Osteoblast (primary cell): ENCODE measurements at regions not wholly inside any gene's neighbourhood (a gene's known extent, or its start where the extent isn't known, plus 50 kb on each side); places are given as distances from the start of the nearest gene placed in this dataset.

Experiments used
- DNase-seq: peaks from one replicate; pipeline ENCODE4 v3.0.0; 2011; ENCODE audit warnings: low spot score, mixed read lengths; ENCODE audit not compliant: insufficient read length; ENCODE audit errors: missing footprints
- H2AFZ ChIP-seq: 2 replicates; pipeline ENCODE4 v1.6.0; 2011; ENCODE audit warnings: mild to moderate bottlenecking, low read length
- H3K27ac ChIP-seq: 2 replicates; pipeline ENCODE4 v1.5.1; 2011; ENCODE audit warnings: mild to moderate bottlenecking, low read depth, low read length, moderate library complexity
- H3K27me3 ChIP-seq: 2 replicates; pipeline ENCODE4 v1.6.0; 2012; ENCODE audit warnings: mild to moderate bottlenecking, control low read depth, inconsistent platforms, low read length, moderate library complexity; ENCODE audit not compliant: insufficient read depth
- H3K36me3 ChIP-seq: 2 replicates; pipeline ENCODE4 v1.5.1; 2011; ENCODE audit warnings: mild to moderate bottlenecking, low read length, control low read depth, moderate library complexity; ENCODE audit not compliant: insufficient read depth
- H3K4me1 ChIP-seq: 2 replicates; pipeline ENCODE4 v1.5.1; 2011; ENCODE audit warnings: mild to moderate bottlenecking, low read length, control low read depth, moderate library complexity; ENCODE audit not compliant: insufficient read depth
- H3K4me2 ChIP-seq: 2 replicates; pipeline ENCODE4 v1.6.0; 2011; ENCODE audit warnings: mild to moderate bottlenecking, low read length; ENCODE audit not compliant: insufficient read depth
- H3K4me3 ChIP-seq: fragments of 200-600 bp; sonication (generic); 3 replicates; pipeline ENCODE4 v1.5.1; 2012; ENCODE audit warnings: mild to moderate bottlenecking, low read length, inconsistent platforms; ENCODE audit not compliant: insufficient read depth
- H3K79me2 ChIP-seq: 2 replicates; pipeline ENCODE4 v1.6.0; 2012; ENCODE audit warnings: mild to moderate bottlenecking, low read length, control low read depth, inconsistent platforms; ENCODE audit not compliant: insufficient read depth
- H3K9me3 ChIP-seq: 2 replicates; pipeline ENCODE4 v1.5.1; 2011; ENCODE audit warnings: low read depth, low read length, control low read depth
- H4K20me1 ChIP-seq: 2 replicates; pipeline ENCODE4 v1.6.0; 2012; ENCODE audit warnings: mild to moderate bottlenecking, low read length, control low read depth; ENCODE audit not compliant: insufficient read depth
- TF ChIP-seq, protein P1 (sequence below): IDR thresholded peaks from 2 replicates; pipeline ENCODE4 v1.5.1; 2011; ENCODE audit warnings: mild to moderate bottlenecking, low read depth, low read length, moderate library complexity; ENCODE audit errors: extremely low read depth

DNA sequence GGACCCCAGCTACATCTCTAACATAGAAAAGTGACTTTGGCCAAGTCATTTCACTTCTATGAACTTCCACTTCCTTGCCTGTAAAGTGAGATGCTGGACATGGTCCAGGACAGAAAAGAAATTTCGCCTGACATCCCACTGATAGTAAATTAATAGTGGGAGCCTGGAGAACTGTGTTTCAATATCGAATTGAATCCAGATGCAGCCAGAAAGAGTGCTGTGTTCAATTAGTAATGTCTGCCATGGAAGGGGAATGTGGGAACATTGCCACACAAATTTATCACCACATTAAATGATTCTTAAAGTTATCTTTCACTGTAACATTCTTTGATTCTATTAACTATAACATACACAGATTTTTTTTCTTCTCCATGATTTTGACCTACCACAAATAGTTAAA is 255.0 kb downstream of the HACE1 start:
- Histone ChIP-seq H3K4me1 (no peaks in the 10 kb centered on the region), H3K27me3 (no peaks in the 10 kb centered on the region), H3K27ac (no peak overlapping the region), H3K4me3 (no peak overlapping the region), H3K36me3 (no peaks in the 10 kb centered on the region), H3K9me3 (no peaks in the 10 kb centered on the region), H2AFZ (no peak overlapping the region), H3K4me2 (no peak overlapping the region), H4K20me1 (no peaks in the 10 kb centered on the region), H3K79me2 (no peaks in the 10 kb centered on the region)
- TF ChIP-seq, protein P1, sequence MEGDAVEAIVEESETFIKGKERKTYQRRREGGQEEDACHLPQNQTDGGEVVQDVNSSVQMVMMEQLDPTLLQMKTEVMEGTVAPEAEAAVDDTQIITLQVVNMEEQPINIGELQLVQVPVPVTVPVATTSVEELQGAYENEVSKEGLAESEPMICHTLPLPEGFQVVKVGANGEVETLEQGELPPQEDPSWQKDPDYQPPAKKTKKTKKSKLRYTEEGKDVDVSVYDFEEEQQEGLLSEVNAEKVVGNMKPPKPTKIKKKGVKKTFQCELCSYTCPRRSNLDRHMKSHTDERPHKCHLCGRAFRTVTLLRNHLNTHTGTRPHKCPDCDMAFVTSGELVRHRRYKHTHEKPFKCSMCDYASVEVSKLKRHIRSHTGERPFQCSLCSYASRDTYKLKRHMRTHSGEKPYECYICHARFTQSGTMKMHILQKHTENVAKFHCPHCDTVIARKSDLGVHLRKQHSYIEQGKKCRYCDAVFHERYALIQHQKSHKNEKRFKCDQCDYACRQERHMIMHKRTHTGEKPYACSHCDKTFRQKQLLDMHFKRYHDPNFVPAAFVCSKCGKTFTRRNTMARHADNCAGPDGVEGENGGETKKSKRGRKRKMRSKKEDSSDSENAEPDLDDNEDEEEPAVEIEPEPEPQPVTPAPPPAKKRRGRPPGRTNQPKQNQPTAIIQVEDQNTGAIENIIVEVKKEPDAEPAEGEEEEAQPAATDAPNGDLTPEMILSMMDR = no peak
- no peak for DNase-seq

DNA sequence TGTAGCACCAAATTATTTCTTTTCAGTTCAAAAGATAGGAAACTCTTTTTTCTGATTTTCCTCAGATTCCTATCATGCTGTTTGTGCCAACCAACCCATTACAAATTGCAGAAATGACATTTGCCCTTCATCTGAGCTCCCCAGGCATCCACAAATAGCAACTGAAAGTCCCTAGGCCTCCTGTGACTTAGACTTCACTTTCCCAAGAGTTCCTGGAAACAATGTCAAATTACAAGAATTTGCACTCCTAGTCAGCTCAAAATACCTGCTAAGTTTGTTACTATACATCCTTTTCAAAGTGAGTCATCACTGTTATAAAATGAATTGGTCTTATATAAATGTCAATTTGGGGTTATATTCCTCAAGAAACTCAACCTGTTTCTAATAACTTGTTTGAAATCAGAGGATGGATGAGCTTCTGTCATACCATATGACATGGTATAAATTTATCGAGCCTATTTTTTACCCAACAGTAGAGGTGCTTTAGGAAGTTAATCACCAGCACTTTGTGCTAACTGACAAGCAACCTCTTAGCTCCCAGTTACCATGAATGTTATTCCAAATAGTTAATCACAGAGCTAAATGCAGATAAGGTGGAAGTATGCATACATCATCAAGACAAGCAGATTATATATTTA is 256.5 kb downstream of the HACE1 start:
- Histone ChIP-seq H3K4me3 (no peak overlapping the region), H3K27ac (no peak overlapping the region), H3K4me2 (no peak overlapping the region), H3K27me3 (no peaks in the 10 kb centered on the region), H2AFZ (no peak overlapping the region), H3K4me1 (no peaks in the 10 kb centered on the region), H4K20me1 (no peaks in the 10 kb centered on the region), H3K79me2 (no peaks in the 10 kb centered on the region), H3K36me3 (no peaks in the 10 kb centered on the region), H3K9me3 (no peaks in the 10 kb centered on the region)
- DNase-seq = no peak
- TF ChIP-seq, protein P1 = no peak

DNA sequence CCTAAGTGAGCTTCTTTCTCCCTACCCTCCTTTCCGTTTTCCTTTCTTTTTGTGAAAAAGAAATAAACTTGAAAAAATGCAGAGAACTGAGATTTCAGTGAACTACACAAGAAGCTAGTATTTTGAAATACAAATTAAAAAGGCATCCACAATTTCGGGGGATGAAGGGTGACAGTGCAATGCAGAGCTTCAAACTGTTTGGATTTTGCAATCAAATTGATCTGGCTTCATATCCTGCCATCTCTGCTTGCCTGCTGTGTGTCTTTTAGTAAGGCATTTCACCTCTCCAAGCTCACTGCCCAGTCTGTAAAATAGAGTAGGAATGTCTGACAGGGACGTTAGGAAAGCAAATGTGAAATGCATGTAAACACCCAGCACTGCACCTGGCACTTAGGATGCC is 258.0 kb downstream of the HACE1 start:
- Histone ChIP-seq H3K27me3 (no peaks in the 10 kb centered on the region), H4K20me1 (no peaks in the 10 kb centered on the region), H3K9me3 (no peaks in the 10 kb centered on the region), H3K79me2 (no peaks in the 10 kb centered on the region), H3K4me3 (no peak overlapping the region), H3K36me3 (no peaks in the 10 kb centered on the region), H3K4me1 (no peaks in the 10 kb centered on the region), H2AFZ (no peak overlapping the region), H3K27ac (no peak overlapping the region), H3K4me2 (no peak overlapping the region)
- TF ChIP-seq, protein P1 = no peak
- DNase-seq = no peak

DNA sequence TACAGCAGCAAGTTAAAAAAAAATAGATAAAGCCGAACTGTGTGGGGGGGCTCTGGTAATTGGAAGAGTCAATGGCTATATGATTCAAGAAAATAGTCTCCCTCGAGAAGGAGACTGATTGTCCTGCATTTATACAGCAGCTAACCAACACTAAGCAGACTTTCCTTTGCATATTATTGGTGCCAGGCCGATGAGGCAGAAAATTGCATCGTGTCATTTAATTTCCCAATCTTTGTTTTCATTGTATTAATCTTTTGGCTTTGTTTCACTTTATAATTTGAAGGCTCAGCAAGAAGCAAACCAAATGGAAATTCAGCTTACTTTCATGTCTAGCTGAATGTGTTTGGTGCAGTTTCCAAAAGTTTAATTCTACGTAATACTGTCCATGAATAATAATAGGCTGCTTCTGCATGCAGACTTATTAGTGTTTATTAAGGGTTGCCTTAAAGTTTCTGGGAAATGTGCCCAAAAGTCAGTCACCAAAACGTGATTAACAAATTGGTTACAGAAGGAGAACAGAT is 258.5 kb downstream of the HACE1 start:
- no peak overlapping the region for H2AFZ ChIP-seq
- H3K4me3 ChIP-seq = no peak overlapping the region
- H4K20me1 ChIP-seq = no peaks in the 10 kb centered on the region
- DNase-seq = no peak
- no peaks in the 10 kb centered on the region for H3K27me3 ChIP-seq
- TF ChIP-seq, protein P1 = no peak
- no peaks in the 10 kb centered on the region for H3K4me1 ChIP-seq
- H3K36me3 ChIP-seq = no peaks in the 10 kb centered on the region
- H3K4me2 ChIP-seq = no peak overlapping the region
- no peaks in the 10 kb centered on the region for H3K9me3 ChIP-seq
- no peak overlapping the region for H3K27ac ChIP-seq
- no peaks in the 10 kb centered on the region for H3K79me2 ChIP-seq
